Neural cell (in vitro differentiated cells): ENCODE measurements at regions not wholly inside any gene's neighbourhood (a gene's known extent, or its start where the extent isn't known, plus 50 kb on each side); places are given as distances from the start of the nearest gene placed in this dataset.

ENCODE experiments used
- H2AFZ ChIP-seq: fragments of 200-600, 300-800 bp; sonication (generic), shearing (Covaris generic); 2 replicates; pipeline ENCODE4 v1.6.0; 2014; ENCODE audit warnings: low read depth, mild to moderate bottlenecking, antibody characterized with exemption, low read length, moderate library complexity
- H3F3A ChIP-seq: fragments of 200-600 bp; shearing (Covaris generic); 2 replicates; pipeline ENCODE4 v1.6.1; 2016; ENCODE audit warnings: mild to moderate bottlenecking, moderate library complexity, mixed read lengths, antibody characterized with exemption, low read length; ENCODE audit not compliant: insufficient read depth, poor library complexity, severe bottlenecking
- H3K27ac ChIP-seq: fragments of 200-600, 300-800 bp; sonication (generic), shearing (Covaris generic); 2 replicates; pipeline ENCODE4 v1.5.1; 2014; ENCODE audit warnings: mild to moderate bottlenecking, low read length, moderate library complexity
- H3K27me3 ChIP-seq: fragments of 300-800, 200-600 bp; sonication (generic), shearing (Covaris generic); 2 replicates; pipeline ENCODE4 v1.6.0; 2014; ENCODE audit warnings: mild to moderate bottlenecking, low read depth, low read length, moderate library complexity; ENCODE audit not compliant: insufficient read depth
- H3K36me3 ChIP-seq: fragments of 300-800, 200-600 bp; sonication (generic), shearing (Covaris generic); 2 replicates; pipeline ENCODE4 v1.5.1; 2014; ENCODE audit warnings: mild to moderate bottlenecking, antibody characterized with exemption, low read length, moderate library complexity; ENCODE audit not compliant: insufficient read depth
- H3K4me2 ChIP-seq: fragments of 300-800, 200-600 bp; sonication (generic), shearing (Covaris generic); 2 replicates; pipeline ENCODE4 v1.6.0; 2014; ENCODE audit warnings: mild to moderate bottlenecking, low read length
- H3K4me3 ChIP-seq: fragments of 300-800, 200-600 bp; sonication (generic), shearing (Covaris generic); 2 replicates; pipeline ENCODE4 v1.5.1; 2014; ENCODE audit warnings: mild to moderate bottlenecking, low read length, moderate library complexity
- H3K79me2 ChIP-seq: fragments of 200-600 bp; shearing (Covaris generic); replicated peaks from 2 replicates; pipeline ENCODE4 v1.6.0; 2014; ENCODE audit warnings: mild to moderate bottlenecking, low read length, moderate library complexity; ENCODE audit not compliant: insufficient read depth
- H3K9ac ChIP-seq: fragments of 300-800, 200-600 bp; sonication (generic), shearing (Covaris generic); 2 replicates; pipeline ENCODE4 v1.6.1; 2016; ENCODE audit warnings: mild to moderate bottlenecking, low read length, mixed read lengths
- H3K9me2 ChIP-seq: fragments of 200-600 bp; shearing (Covaris generic); 2 replicates; pipeline ENCODE4 v1.6.1; 2016; ENCODE audit warnings: mild to moderate bottlenecking, low read length, mixed read lengths; ENCODE audit not compliant: insufficient read depth
- H3K9me3 ChIP-seq: fragments of 200-600, 300-800 bp; sonication (generic), shearing (Covaris generic); 2 replicates; pipeline ENCODE4 v1.6.1; 2016; ENCODE audit warnings: mild to moderate bottlenecking, mixed run types, low read length, moderate library complexity, mixed read lengths
- H4K20me1 ChIP-seq: fragments of 200-600 bp; shearing (Covaris generic); 2 replicates; pipeline ENCODE4 v1.6.1; 2016; ENCODE audit warnings: mild to moderate bottlenecking, mixed run types; ENCODE audit not compliant: insufficient read depth
- CTCF ChIP-seq: fragments of 450-650 bp; IDR thresholded peaks from 2 replicates; pipeline ENCODE4 v1.5.1; 2014; ENCODE audit warnings: antibody characterized with exemption, mild to moderate bottlenecking, moderate library complexity; ENCODE audit not compliant: poor library complexity, severe bottlenecking
- EP300 ChIP-seq: fragments of 450-650 bp; conservative IDR thresholded peaks from 2 replicates; pipeline ENCODE4 v1.6.1; 2014; ENCODE audit warnings: antibody characterized with exemption, mild to moderate bottlenecking, moderate library complexity; ENCODE audit not compliant: poor library complexity, severe bottlenecking
- EZH2 ChIP-seq: fragments of 200-600, 300-800 bp; shearing (Covaris generic), sonication (generic); IDR thresholded peaks from 2 replicates; pipeline ENCODE4 v1.6.1; 2014; ENCODE audit warnings: antibody characterized with exemption, low read length, borderline replicate concordance, mild to moderate bottlenecking; ENCODE audit not compliant: insufficient read depth, poor library complexity, severe bottlenecking
- MXI1 ChIP-seq: fragments of 450-650 bp; conservative IDR thresholded peaks from 2 replicates; pipeline ENCODE4 v1.6.1; 2014; ENCODE audit warnings: antibody characterized with exemption, mild to moderate bottlenecking; ENCODE audit not compliant: poor library complexity, severe bottlenecking
- POLR2AphosphoS5 ChIP-seq: IDR thresholded peaks from 2 replicates; pipeline ENCODE4 v1.6.1; 2012
- RAD21 ChIP-seq: fragments of 450-650 bp; conservative IDR thresholded peaks from 2 replicates; pipeline ENCODE4 v1.6.1; 2014; ENCODE audit warnings: antibody characterized with exemption, mild to moderate bottlenecking, moderate library complexity
- REST ChIP-seq: IDR thresholded peaks from 2 replicates; pipeline ENCODE4 v1.6.1; 2012; ENCODE audit warnings: borderline replicate concordance
- SMC3 ChIP-seq: fragments of 450-650 bp; conservative IDR thresholded peaks from 2 replicates; pipeline ENCODE4 v1.6.1; 2014; ENCODE audit warnings: antibody characterized with exemption, mild to moderate bottlenecking, moderate library complexity; ENCODE audit not compliant: poor library complexity
- TAF1 ChIP-seq: IDR thresholded peaks from 2 replicates; pipeline ENCODE4 v1.6.1; 2012; ENCODE audit warnings: low read depth

- Histone ChIP-seq H3K9ac (no peak overlapping the region), H3K79me2 (no peaks in the 10 kb centered on the region), H3K9me2 (no peaks in the 10 kb centered on the region), H3K4me3 (no peak overlapping the region), H3K4me2 (no peak overlapping the region), H3F3A (no peaks in the 10 kb centered on the region), H3K9me3 (no peaks in the 10 kb centered on the region), H3K27me3 (no peaks in the 10 kb centered on the region), H3K36me3 (no peaks in the 10 kb centered on the region), H2AFZ (no peak overlapping the region), H3K27ac (no peak overlapping the region), H4K20me1 (no peaks in the 10 kb centered on the region)
- TF ChIP-seq POLR2AphosphoS5: no peak
- TF ChIP-seq REST: no peak
- no peak for TF ChIP-seq SMC3
- no peak for TF ChIP-seq TAF1
- TF ChIP-seq EZH2: no peak
- TF ChIP-seq RAD21: no peak
- no peak for TF ChIP-seq MXI1
- TF ChIP-seq EP300: no peak
- no peak for TF ChIP-seq CTCF
Measured at GRCh38 chr2:156164091-156164720, 168.3 kb downstream of the NR4A2 start.

DNA sequence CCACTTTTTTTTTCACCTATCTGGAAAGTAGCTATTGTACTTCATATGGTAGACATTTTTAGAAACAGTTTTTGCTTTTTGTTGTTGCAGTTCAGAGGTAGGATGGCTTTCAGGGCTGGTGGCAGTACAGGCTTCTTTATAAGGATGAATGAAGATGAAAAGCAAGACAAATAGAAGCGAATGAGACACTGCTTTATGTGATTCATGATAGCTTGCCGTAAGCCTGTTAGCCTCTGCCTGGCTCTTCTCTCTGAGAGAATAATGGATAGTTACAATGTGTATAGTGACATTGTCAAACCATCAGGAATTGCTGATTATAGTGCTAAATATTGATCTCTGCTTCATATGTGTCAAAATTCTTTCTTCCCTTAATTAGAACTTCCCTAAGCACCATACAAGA, 173.7 kb downstream of the NR4A2 start:
- Histone ChIP-seq H4K20me1 (no peaks in the 10 kb centered on the region), H3K79me2 (no peaks in the 10 kb centered on the region), H3K36me3 (no peaks in the 10 kb centered on the region), H3K4me2 (no peak overlapping the region), H3K9ac (no peak overlapping the region), H2AFZ (no peak overlapping the region), H3K9me3 (no peaks in the 10 kb centered on the region), H3K4me3 (no peak overlapping the region), H3K27me3 (no peaks in the 10 kb centered on the region), H3K27ac (no peak overlapping the region), H3F3A (no peaks in the 10 kb centered on the region), H3K9me2 (no peaks in the 10 kb centered on the region)
- TF ChIP-seq REST (no peak), EP300 (no peak), RAD21 (no peak), SMC3 (no peak), MXI1 (no peak), TAF1 (no peak), EZH2 (no peak), CTCF (no peak), POLR2AphosphoS5 (no peak)
